Transverse colon (tissue), 4 donors: ENCODE measurements at regions not wholly inside any gene's neighbourhood (a gene's known extent, or its start where the extent isn't known, plus 50 kb on each side); places are given as distances from the start of the nearest gene placed in this dataset.

Experiments used
- DNase-seq: peaks from one replicate; pipeline ENCODE4 v3.0.0-alpha.2; 2019
- H3K27ac ChIP-seq, 4 donors: fragments of 200-600 bp; sonication (generic); 2 replicates each; pipeline ENCODE4 v1.5.1; 2016 to 2018; ENCODE audit warnings: inconsistent platforms in 4 of 4
- H3K27me3 ChIP-seq: fragments of 200-600 bp; sonication (generic); 2 replicates; pipeline ENCODE4 v1.5.1; 2017; ENCODE audit warnings: inconsistent platforms
- H3K36me3 ChIP-seq, 4 donors: fragments of 200-600 bp; sonication (generic); 2 replicates each; pipeline ENCODE4 v1.5.1; 2017 to 2019; ENCODE audit warnings: inconsistent platforms in 4 of 4
- H3K4me1 ChIP-seq, 4 donors: fragments of 200-600 bp; sonication (generic); 2 replicates each; pipeline ENCODE4 v1.5.1; 2017 to 2020; ENCODE audit warnings: inconsistent platforms in 4 of 4
- H3K4me3 ChIP-seq, 4 donors: fragments of 200-600 bp; sonication (generic); 1 replicate in 1 of 4; 2 replicates in 3 of 4; pipeline versions ENCODE4 v1.5.1 to v1.6.1; 2017 to 2019; ENCODE audit warnings: inconsistent platforms in 4 of 4
- H3K9me3 ChIP-seq, 2 donors: fragments of 200-600 bp; sonication (generic); 2 replicates each; pipeline ENCODE4 v1.5.1; 2017 to 2019; ENCODE audit warnings: inconsistent platforms in 2 of 2
- EP300 ChIP-seq: sonication (generic); formaldehyde crosslinking; IDR thresholded peaks from one replicate; pipeline ENCODE4 v1.6.1; 2017; ENCODE audit warnings: antibody characterized with exemption, low read depth
- POLR2A ChIP-seq: fragments of 450-650 bp; IDR thresholded peaks from one replicate; pipeline ENCODE4 v1.6.1; 2016; ENCODE audit warnings: antibody characterized with exemption, mild to moderate bottlenecking, moderate library complexity
- POLR2AphosphoS5 ChIP-seq, 3 donors: sonication (generic); formaldehyde crosslinking; IDR thresholded peaks; one replicate each; pipeline ENCODE4 v1.6.1; 2016; ENCODE audit warnings: antibody characterized with exemption in 3 of 3
- WGBS, 2 donors: methylation state at CpG; one replicate each; pipeline ENCODE4 v1.1.5; 2018; ENCODE audit warnings: low coverage in 1 of 2; 5-methylcytosine and 5-hydroxymethylcytosine counted together
- in situ Hi-C, 4 donors: fragments of 200-750 bp; cut with MboI; loops; one replicate each; pipeline versions ENCODE4 v1.15.0 to v1.15.1; 2017; ENCODE audit warnings: low sequenced_read_pairs in 3 of 4, low pct_ligation_motif_present in 1 of 4, low pct_unique_long_range_greater_than_20kb in 1 of 4
- intact Hi-C: fragments of 100-400 bp; cut with DNase I; formaldehyde crosslinking; loops from one replicate; pipeline ENCODE4 v1.15.1; 2023; ENCODE audit warnings: low total_unique reads
- TF ChIP-seq, protein P1 (sequence below), 5 experiments: fragments of 200-600 bp in 3 of 5; fragments of 450-650 bp in 2 of 5; sonication (generic) in 3 of 5; IDR thresholded peaks; 1 replicate in 2 of 5; 2 replicates in 3 of 5; pipeline ENCODE4 v1.5.1; 2016 to 2017; ENCODE audit warnings: antibody characterized with exemption in 5 of 5, inconsistent platforms in 3 of 5, mild to moderate bottlenecking in 2 of 5, moderate library complexity in 1 of 5

DNA sequence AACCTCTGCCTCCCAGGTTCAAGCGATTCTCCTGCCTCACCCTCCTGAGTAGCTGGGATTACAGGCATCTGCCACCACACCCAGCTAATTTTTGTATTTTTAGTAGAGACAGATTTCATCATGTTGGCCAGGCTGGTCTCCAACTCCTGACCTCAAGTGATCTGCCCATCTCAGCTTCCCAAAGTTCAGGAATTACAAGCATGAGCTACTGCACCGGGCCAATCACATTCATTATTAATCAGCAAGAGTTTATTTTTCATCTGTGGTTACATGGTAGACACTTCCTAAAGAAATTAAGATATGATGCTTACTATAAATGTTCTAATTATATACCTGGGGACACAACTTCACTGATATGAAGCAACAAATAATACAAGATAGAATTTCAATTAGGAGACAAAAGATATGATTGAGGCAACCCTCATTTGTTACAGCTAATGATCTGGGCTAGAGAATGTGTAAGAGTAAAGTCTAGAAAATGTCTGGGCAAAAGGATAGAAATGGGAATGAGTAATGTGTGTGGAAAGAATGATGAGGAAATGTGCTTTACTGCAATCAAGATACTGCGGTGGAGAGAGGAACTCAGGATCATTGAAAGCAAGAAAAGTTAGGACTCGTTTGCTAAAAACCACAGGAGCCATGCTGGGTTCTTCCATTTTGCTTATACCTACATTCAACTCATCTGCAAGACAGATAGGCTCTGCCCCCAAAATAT is 366.8 kb downstream of the ZIC1 start:
- no peaks in the 10 kb centered on the region for H3K36me3 ChIP-seq
- H3K4me3 ChIP-seq: no peak overlapping the region
- no peaks in the 10 kb centered on the region for H3K4me1 ChIP-seq
- no peak overlapping the region for H3K27ac ChIP-seq
- DNase-seq: no peak
- 79 to 85% methylated on average over 4 of the region's 4 CpGs for WGBS, 2 donors
- no peaks in the 10 kb centered on the region for H3K27me3 ChIP-seq
- in situ Hi-C loops: no loop called here
- no peaks in the 10 kb centered on the region for H3K9me3 ChIP-seq
- TF ChIP-seq POLR2A (no peak), POLR2AphosphoS5 (IDR thresholded peaks at IDR 0.05) (no peak), EP300 (no peak)
- TF ChIP-seq, protein P1, sequence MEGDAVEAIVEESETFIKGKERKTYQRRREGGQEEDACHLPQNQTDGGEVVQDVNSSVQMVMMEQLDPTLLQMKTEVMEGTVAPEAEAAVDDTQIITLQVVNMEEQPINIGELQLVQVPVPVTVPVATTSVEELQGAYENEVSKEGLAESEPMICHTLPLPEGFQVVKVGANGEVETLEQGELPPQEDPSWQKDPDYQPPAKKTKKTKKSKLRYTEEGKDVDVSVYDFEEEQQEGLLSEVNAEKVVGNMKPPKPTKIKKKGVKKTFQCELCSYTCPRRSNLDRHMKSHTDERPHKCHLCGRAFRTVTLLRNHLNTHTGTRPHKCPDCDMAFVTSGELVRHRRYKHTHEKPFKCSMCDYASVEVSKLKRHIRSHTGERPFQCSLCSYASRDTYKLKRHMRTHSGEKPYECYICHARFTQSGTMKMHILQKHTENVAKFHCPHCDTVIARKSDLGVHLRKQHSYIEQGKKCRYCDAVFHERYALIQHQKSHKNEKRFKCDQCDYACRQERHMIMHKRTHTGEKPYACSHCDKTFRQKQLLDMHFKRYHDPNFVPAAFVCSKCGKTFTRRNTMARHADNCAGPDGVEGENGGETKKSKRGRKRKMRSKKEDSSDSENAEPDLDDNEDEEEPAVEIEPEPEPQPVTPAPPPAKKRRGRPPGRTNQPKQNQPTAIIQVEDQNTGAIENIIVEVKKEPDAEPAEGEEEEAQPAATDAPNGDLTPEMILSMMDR (IDR thresholded peaks at IDR 0.05): no peak
- intact Hi-C loops: no loop called here

DNA sequence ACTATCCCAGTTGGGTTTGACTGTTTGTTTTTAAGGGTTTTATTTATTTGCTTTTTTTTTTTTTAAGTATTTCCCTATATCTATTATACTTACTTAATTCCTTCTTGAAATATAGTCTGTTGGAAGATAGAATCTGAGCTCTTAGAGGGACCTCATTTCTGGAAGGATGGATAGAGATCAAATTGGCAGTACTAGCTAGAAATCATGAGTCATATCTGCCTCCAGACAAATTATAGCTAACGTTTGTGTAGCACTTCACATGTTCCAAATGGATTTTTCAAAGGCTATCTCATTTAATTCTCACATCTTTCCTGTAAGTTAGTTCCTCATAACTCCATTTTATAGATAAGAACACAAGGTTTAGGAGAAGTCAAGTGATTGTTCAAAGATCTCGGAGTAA is 384.7 kb downstream of the ZIC1 start:
- intact Hi-C loops: no loop called here
- Histone ChIP-seq H3K27me3 (no peaks in the 10 kb centered on the region), H3K27ac (no peak overlapping the region), H3K4me1 (no peaks in the 10 kb centered on the region), H3K9me3 (no peaks in the 10 kb centered on the region), H3K4me3 (no peak overlapping the region), H3K36me3 (no peaks in the 10 kb centered on the region)
- in situ Hi-C loops: no loop called here
- 54 to 60% methylated on average over 2 of the region's 2 CpGs for WGBS, 2 donors
- DNase-seq: no peak
- no peak for TF ChIP-seq POLR2A
- TF ChIP-seq POLR2AphosphoS5 (IDR thresholded peaks at IDR 0.05): no peak
- TF ChIP-seq EP300: no peak
- TF ChIP-seq, protein P1 (IDR thresholded peaks at IDR 0.05): no peak

DNA sequence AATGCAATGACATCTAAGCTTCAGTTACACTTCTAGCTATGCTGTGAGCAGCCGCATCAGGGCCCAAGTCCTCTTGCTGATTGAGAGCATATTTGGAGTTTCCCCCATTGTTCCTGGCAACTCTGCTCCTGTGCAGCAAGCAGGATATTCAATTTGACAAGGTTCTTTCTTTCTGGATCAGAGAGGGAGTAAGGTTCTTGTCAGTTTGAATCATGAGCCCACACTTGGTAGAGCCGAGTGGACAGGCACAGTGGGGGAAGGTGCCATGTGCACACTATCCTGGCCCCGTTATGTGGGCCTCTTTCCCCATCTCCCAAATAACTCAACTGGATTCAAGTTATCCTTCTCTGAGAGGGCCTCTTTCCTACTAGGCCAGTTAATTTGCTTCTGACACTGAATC is 385.4 kb downstream of the ZIC1 start:
- in situ Hi-C loops (no loop called here), intact Hi-C loops (no loop called here)
- Histone ChIP-seq H3K36me3 (no peaks in the 10 kb centered on the region), H3K4me3 (no peak overlapping the region), H3K27ac (no peak overlapping the region), H3K9me3 (no peaks in the 10 kb centered on the region), H3K4me1 (no peaks in the 10 kb centered on the region), H3K27me3 (no peaks in the 10 kb centered on the region)
- 93 to 100% methylated on average over 1 to 3 of the region's 3 CpGs for WGBS, 2 donors
- TF ChIP-seq EP300 (no peak), POLR2AphosphoS5 (IDR thresholded peaks at IDR 0.05) (no peak), POLR2A (no peak)
- TF ChIP-seq, protein P1 (IDR thresholded peaks at IDR 0.05): no peak
- DNase-seq: no peak

DNA sequence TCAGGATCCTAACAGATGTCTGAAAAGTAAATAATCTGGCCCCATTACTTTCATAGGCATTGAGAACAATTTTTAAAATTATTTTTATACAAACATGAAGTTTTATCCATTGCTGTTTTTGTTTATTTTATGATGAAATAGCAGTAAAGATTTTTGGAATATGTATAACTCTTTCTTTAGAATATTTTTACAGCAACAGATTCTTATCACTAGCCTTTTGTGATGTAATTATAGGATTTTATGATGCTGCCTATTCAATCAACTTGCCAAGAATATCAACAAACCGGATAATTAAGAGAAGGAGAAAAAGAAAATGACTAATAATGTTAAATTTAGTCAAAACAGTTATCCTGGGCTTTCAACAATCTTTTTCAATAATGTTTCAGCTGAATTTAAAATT is 386.3 kb downstream of the ZIC1 start:
- WGBS, 2 donors: 50 to 54% methylated on average over 1 of the region's 1 CpG
- in situ Hi-C loops: no loop called here

More for the DNA sequence above, 386.3 kb downstream of the ZIC1 start:
- H3K27me3 ChIP-seq: no peaks in the 10 kb centered on the region
- H3K27ac ChIP-seq: no peak overlapping the region
- intact Hi-C loops: no loop called here
- no peaks in the 10 kb centered on the region for H3K36me3 ChIP-seq
- no peaks in the 10 kb centered on the region for H3K9me3 ChIP-seq
- DNase-seq: no peak
- H3K4me1 ChIP-seq: no peaks in the 10 kb centered on the region
- no peak overlapping the region for H3K4me3 ChIP-seq
- TF ChIP-seq POLR2A: no peak
- TF ChIP-seq, protein P1 (IDR thresholded peaks at IDR 0.05): no peak
- TF ChIP-seq EP300: no peak
- no peak for TF ChIP-seq POLR2AphosphoS5 (IDR thresholded peaks at IDR 0.05)
